ENCODE measurements at regions not wholly inside any gene's neighbourhood (a gene's known extent, or its start where the extent isn't known, plus 50 kb on each side); places are given as distances from the start of the nearest gene placed in this dataset.

GRCh38 chr11:70672991-70673653 lies 274.8 kb downstream of the CTTN start:
- TF ChIP-seq, protein P1, sequence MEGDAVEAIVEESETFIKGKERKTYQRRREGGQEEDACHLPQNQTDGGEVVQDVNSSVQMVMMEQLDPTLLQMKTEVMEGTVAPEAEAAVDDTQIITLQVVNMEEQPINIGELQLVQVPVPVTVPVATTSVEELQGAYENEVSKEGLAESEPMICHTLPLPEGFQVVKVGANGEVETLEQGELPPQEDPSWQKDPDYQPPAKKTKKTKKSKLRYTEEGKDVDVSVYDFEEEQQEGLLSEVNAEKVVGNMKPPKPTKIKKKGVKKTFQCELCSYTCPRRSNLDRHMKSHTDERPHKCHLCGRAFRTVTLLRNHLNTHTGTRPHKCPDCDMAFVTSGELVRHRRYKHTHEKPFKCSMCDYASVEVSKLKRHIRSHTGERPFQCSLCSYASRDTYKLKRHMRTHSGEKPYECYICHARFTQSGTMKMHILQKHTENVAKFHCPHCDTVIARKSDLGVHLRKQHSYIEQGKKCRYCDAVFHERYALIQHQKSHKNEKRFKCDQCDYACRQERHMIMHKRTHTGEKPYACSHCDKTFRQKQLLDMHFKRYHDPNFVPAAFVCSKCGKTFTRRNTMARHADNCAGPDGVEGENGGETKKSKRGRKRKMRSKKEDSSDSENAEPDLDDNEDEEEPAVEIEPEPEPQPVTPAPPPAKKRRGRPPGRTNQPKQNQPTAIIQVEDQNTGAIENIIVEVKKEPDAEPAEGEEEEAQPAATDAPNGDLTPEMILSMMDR (IDR thresholded peaks at IDR 0.05; ENCODE audit: insufficient read depth, low read length, missing control alignments) = no peak
- no peak overlapping the region for H3K4me3 ChIP-seq (ENCODE audit: low read depth, low read length)
- DNase-seq (ENCODE audit: low read depth, low spot score) = no peak
- ChIA-PET POLR2A (no interaction called here), CTCF (no interaction called here)

DNA sequence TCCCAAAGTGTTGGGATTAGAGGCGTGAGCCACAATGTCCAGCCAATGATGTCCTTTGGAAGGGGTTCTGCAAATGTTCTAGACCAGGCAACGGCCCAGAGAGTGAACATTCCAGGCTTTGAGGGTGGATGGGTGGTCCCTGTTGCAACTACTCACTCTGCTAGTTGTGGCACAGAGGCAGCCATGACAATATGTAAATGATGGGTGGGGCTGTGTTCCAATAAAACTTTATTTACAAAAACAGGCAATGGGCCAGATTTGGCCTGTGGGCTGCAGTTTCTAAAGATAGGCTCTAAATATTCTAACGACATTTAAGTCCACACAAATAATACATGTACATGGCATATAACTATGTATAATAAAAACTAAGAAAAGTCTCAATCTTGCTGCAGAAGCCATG lies 276.3 kb downstream of the CTTN start:
- H3K4me3 ChIP-seq (ENCODE audit: low read depth, low read length) = no peak overlapping the region
- ChIA-PET POLR2A (no interaction called here), CTCF (no interaction called here)
- TF ChIP-seq, protein P1 (IDR thresholded peaks at IDR 0.05; ENCODE audit: insufficient read depth, low read length, missing control alignments) = no peak
- DNase-seq (ENCODE audit: low read depth, low spot score) = no peak

GRCh38 chr11:70675697-70676374 lies 277.5 kb downstream of the CTTN start:
- ChIA-PET CTCF (no interaction called here), POLR2A (no interaction called here)
- TF ChIP-seq, protein P1 (IDR thresholded peaks at IDR 0.05; ENCODE audit: insufficient read depth, low read length, missing control alignments) = no peak
- DNase-seq (ENCODE audit: low read depth, low spot score) = no peak
- H3K4me3 ChIP-seq (ENCODE audit: low read depth, low read length) = no peak overlapping the region

DNA sequence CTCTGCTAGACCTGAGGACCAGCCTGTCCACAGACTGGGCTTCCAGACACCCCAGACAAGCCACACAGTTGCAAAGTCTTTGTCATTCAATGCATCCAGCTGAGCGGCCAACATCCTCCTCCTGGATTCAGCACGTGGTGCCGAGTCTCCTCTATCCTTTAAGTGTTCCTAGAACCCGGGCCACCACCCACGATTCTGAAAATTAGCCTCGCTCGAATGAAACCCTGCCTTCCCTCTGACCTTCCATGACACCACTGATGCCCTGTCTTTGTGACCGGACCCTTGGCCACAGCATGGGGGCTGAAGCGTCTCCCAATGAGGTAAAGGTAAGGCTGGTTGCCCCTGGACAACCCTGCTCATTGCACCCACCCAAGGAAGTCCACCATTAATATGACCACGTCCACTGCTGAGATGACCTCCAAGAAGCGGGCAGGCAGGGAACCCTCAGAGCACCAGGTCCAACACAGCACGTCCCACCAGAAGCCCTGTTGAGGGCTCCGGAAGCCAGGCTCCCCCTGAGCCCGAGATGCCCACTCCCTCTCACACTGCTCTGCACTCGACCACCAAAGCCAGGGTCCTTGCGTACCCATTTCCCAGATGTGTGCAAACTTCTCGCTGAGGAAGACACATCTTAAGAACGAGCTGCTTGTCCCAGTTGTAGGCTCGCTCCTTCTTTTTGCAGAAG lies 279.0 kb downstream of the CTTN start:
- CTCF ChIA-PET = no interaction called here
- no peak for DNase-seq (ENCODE audit: low read depth, low spot score)
- TF ChIP-seq, protein P1 (IDR thresholded peaks at IDR 0.05; ENCODE audit: insufficient read depth, low read length, missing control alignments) = no peak
- H3K4me3 ChIP-seq (ENCODE audit: low read depth, low read length) = no peak overlapping the region
- POLR2A ChIA-PET = no interaction called here

DNA sequence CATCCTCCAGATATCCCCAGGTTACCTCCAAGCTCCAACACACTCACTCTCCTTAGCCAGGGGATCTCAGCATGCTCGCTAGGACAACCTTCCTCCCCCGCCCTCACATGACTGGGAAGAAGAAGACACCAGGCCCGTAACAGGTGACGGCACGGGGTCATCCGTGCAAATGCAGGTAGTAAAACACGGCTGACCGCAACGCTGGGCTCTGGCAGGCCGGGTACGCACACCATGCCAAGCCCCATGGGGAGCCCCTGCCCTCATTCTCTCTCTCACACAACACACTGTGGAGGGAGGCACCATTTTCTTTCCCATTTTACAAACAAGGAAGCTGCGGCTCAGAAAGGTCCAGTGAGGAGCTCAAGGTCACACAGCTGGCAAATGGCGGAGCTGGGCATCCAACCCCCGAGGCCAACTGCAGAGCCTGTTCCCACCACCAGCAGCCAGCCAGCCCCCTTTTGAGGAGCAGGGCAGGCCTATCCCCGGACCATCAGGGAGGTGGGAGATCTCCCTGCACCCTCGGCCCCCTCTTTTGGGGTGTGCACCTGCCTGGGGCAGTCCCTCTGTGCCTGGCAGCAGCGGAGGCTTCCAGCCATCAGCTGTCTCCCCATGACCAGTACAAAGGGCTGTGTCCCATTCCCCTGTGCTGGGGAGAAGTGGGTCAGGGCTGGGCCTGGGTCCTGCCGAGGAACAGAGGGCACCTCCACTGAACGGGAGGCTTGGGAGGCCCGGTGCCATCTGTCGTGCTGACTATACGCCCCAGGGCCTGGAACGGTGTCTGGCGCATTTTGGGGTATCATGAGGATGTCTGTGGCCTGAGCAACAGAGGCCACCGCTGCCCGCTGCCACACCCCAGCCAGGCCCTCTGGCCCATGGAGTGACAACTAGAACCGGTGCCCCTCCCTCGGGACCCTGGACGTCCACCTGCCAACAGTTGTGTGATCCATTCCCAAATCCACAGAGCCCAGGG lies 280.9 kb downstream of the CTTN start:
- ChIA-PET POLR2A (no interaction called here), CTCF (no interaction called here)
- TF ChIP-seq, protein P1 (IDR thresholded peaks at IDR 0.05; ENCODE audit: insufficient read depth, low read length, missing control alignments) = no peak
- H3K4me3 ChIP-seq (ENCODE audit: low read depth, low read length) = no peak overlapping the region
- no peak for DNase-seq (ENCODE audit: low read depth, low spot score)

All from AG04449 (cell line).